Activated CD8-positive, alpha-beta T cell treated with anti-CD3 and anti-CD28 coated beads, Interleukin-2, amount 10 ng/mL, durations not matched to agents 7 days and 5 days (primary cell): ENCODE measurements at regions not wholly inside any gene's neighbourhood (a gene's known extent, or its start where the extent isn't known, plus 50 kb on each side); places are given as distances from the start of the nearest gene placed in this dataset.

ENCODE experiments used
- ATAC-seq: fragments of 150-1000 bp; cut with Tn5 transposase; one replicate; pipeline ENCODE4 v1.10.0; 2021; ENCODE audit warnings: moderate library complexity
- CTCF ChIA-PET: fragments of 350-600 bp; sonication (Branson Sonifier 250); formaldehyde crosslinking; loops from one replicate; lab custom pipeline; 2021; ENCODE audit warnings: antibody characterized with exemption; lab: Charles Lee
- POLR2A ChIA-PET: fragments of 350-600 bp; sonication (Branson Sonifier 250); formaldehyde crosslinking; loops from one replicate; lab custom pipeline; 2021; ENCODE audit warnings: antibody characterized with exemption; lab: Charles Lee
- DNase-seq: peaks from one replicate; pipeline ENCODE4 v3.0.0-alpha.2; 2020
- H3K27ac Mint-ChIP-seq: one replicate; pipeline ENCODE4 v1.8.0; 2021; ENCODE audit warnings: mild to moderate bottlenecking, mixed read lengths
- H3K27me3 Mint-ChIP-seq: one replicate; pipeline ENCODE4 v1.8.0; 2021; ENCODE audit warnings: low read depth, mixed read lengths
- H3K36me3 Mint-ChIP-seq: one replicate; pipeline ENCODE4 v1.8.0; 2021; ENCODE audit warnings: low read depth, mixed read lengths
- H3K4me1 Mint-ChIP-seq: one replicate; pipeline ENCODE4 v1.8.0; 2021; ENCODE audit warnings: low read depth, mixed read lengths
- H3K4me3 Mint-ChIP-seq: one replicate; pipeline ENCODE4 v1.8.0; 2021; ENCODE audit warnings: mild to moderate bottlenecking, mixed read lengths
- H3K9me3 Mint-ChIP-seq: one replicate; pipeline ENCODE4 v1.8.0; 2022; ENCODE audit warnings: mixed read lengths; ENCODE audit not compliant: insufficient read depth

DNA sequence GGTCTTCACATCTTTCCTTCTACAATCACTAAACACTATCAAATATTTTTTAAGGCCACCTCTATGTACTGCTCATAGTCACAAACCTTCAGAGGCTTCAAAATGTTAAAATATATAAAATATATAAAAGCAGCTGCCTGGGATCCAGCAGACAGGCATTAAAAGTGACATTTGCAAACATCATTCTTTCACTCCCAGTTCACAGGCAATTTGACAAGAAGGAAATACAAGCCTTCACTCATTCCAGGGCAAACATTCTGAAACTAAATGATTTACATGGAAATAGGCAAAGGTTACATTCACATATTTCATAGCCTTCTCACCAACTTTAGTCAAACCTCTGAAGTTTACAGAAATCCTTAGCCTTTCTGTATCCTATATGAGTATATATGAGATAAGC is 266.3 kb downstream of the TBL1XR1 start:
- ChIA-PET POLR2A (no interaction called here), CTCF (no interaction called here)
- DNase-seq (no peak), ATAC-seq (no peak)
- Mint-ChIP-seq H3K27ac (no peak overlapping the region), H3K27me3 (peaks cover 25% of the 10 kb centered on the region), H3K36me3 (no peaks in the 10 kb centered on the region), H3K4me1 (peaks cover 6% of the 10 kb centered on the region), H3K9me3 (no peaks in the 10 kb centered on the region), H3K4me3 (no peak overlapping the region)

- H3K36me3 Mint-ChIP-seq = no peaks in the 10 kb centered on the region
- peaks cover 6% of the 10 kb centered on the region for H3K4me1 Mint-ChIP-seq
- peaks cover 20% of the 10 kb centered on the region for H3K27me3 Mint-ChIP-seq
- POLR2A ChIA-PET = no interaction called here
- DNase-seq = no peak
- ATAC-seq = no peak
- no peak overlapping the region for H3K4me3 Mint-ChIP-seq
- H3K27ac Mint-ChIP-seq = no peak overlapping the region
- H3K9me3 Mint-ChIP-seq = no peaks in the 10 kb centered on the region
- CTCF ChIA-PET = interaction anchor here (1.6 to 2.2 kb wide), 2 partner anchors 10 to 56 kb away, joined by 6 read pairs; no protein-coding TSS in a partner anchor
These were observed 268.7 kb downstream of the TBL1XR1 start for GRCh38 chr3:176928582-176928931.

GRCh38 chr3:176927706-176928581 is 269.3 kb downstream of the TBL1XR1 start:
- DNase-seq (no peak), ATAC-seq (no peak)
- Mint-ChIP-seq H3K4me1 (peaks cover 6% of the 10 kb centered on the region), H3K9me3 (no peaks in the 10 kb centered on the region), H3K27ac (no peak overlapping the region), H3K4me3 (no peak overlapping the region), H3K27me3 (peaks cover 18% of the 10 kb centered on the region), H3K36me3 (no peaks in the 10 kb centered on the region)
- ChIA-PET POLR2A (no interaction called here), CTCF (interaction anchor here (1.6 to 2.2 kb wide), 2 partner anchors 10 to 55 kb away, joined by 6 read pairs; no protein-coding TSS in a partner anchor)

GRCh38 chr3:176927280-176927679 is 270.0 kb downstream of the TBL1XR1 start:
- CTCF ChIA-PET = no interaction called here

GRCh38 chr3:176926688-176927087 is 270.6 kb downstream of the TBL1XR1 start:
- ATAC-seq = no peak
- CTCF ChIA-PET = no interaction called here
- H3K9me3 Mint-ChIP-seq = no peaks in the 10 kb centered on the region
- no peaks in the 10 kb centered on the region for H3K36me3 Mint-ChIP-seq
- POLR2A ChIA-PET = no interaction called here
- H3K4me1 Mint-ChIP-seq = peaks cover 8% of the 10 kb centered on the region
- DNase-seq = no peak
- no peak overlapping the region for H3K27ac Mint-ChIP-seq
- peaks cover 16% of the 10 kb centered on the region for H3K27me3 Mint-ChIP-seq
- H3K4me3 Mint-ChIP-seq = no peak overlapping the region

More at GRCh38 chr3:176927280-176927679, 270.0 kb downstream of the TBL1XR1 start:
- POLR2A ChIA-PET = no interaction called here
- H3K27ac Mint-ChIP-seq = no peak overlapping the region
- peaks cover 6% of the 10 kb centered on the region for H3K4me1 Mint-ChIP-seq
- H3K9me3 Mint-ChIP-seq = no peaks in the 10 kb centered on the region
- DNase-seq (no peak), ATAC-seq (no peak)
- H3K36me3 Mint-ChIP-seq = no peaks in the 10 kb centered on the region
- peaks cover 18% of the 10 kb centered on the region for H3K27me3 Mint-ChIP-seq
- H3K4me3 Mint-ChIP-seq = no peak overlapping the region

GRCh38 chr3:176926034-176926433 is 271.2 kb downstream of the TBL1XR1 start:
- H3K27me3 Mint-ChIP-seq = peaks cover 16% of the 10 kb centered on the region
- ChIA-PET CTCF (no interaction called here), POLR2A (no interaction called here)
- DNase-seq (no peak), ATAC-seq (no peak)
- no peak overlapping the region for H3K4me3 Mint-ChIP-seq
- H3K36me3 Mint-ChIP-seq = no peaks in the 10 kb centered on the region
- H3K27ac Mint-ChIP-seq = no peak overlapping the region
- peaks cover 8% of the 10 kb centered on the region for H3K4me1 Mint-ChIP-seq
- no peaks in the 10 kb centered on the region for H3K9me3 Mint-ChIP-seq

- no peaks in the 10 kb centered on the region for H3K27me3 Mint-ChIP-seq
- ATAC-seq (no peak), DNase-seq (no peak)
- CTCF ChIA-PET = no interaction called here
- H3K36me3 Mint-ChIP-seq = no peaks in the 10 kb centered on the region
- H3K27ac Mint-ChIP-seq = no peak overlapping the region
- no peak overlapping the region for H3K4me3 Mint-ChIP-seq
- H3K9me3 Mint-ChIP-seq = no peaks in the 10 kb centered on the region
- POLR2A ChIA-PET = no interaction called here
- peaks cover 2% of the 10 kb centered on the region for H3K4me1 Mint-ChIP-seq
These were observed 276.5 kb downstream of the TBL1XR1 start for GRCh38 chr3:176920766-176921160.

DNA sequence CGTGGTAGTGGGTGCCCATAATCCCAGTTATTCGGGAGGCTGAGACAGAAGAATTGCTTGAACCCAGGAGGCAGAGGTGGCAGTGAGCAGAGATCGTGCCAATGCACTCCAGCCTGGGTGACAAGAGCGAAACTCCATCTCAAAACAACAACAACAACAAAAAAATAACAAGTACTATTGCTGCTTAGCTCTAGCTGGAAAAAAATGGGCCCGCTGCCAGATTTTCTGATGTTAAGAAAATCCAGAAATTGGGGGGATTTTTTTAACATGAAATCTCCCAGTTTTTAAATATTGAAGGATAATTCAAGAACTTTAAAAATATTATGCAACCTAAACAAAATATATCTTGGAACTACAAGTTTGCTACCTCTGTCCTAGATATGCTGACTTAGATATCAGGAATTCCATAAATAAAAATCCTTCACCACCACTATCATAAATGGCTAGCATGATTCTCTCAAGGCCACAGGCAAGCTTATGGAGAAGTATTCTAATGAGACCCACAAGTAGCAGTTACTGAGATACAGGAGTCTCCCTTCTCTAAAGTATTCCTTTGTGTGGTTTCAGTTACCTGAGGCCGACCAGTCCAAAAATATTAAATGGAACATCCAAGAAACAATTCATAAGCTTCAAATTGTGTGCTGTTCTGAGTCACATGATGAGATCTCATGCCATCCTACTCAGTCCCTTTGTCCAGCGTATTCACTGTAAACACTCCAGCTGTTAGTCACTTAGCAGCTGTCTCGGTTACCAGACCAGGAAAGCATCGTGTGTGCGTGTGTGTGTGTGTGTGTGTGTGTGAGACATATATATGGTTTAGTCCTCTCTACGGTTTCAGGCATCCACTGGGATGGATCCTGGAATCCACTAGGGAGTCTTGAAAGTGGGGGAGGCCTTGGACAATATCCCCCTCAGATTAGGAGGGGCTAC is 277.2 kb downstream of the TBL1XR1 start:
- H3K4me1 Mint-ChIP-seq = peaks cover 2% of the 10 kb centered on the region
- CTCF ChIA-PET = no interaction called here
- H3K27me3 Mint-ChIP-seq = no peaks in the 10 kb centered on the region
- H3K36me3 Mint-ChIP-seq = no peaks in the 10 kb centered on the region
- DNase-seq = no peak
- H3K9me3 Mint-ChIP-seq = no peaks in the 10 kb centered on the region
- POLR2A ChIA-PET = no interaction called here
- no peak for ATAC-seq
- no peak overlapping the region for H3K27ac Mint-ChIP-seq
- H3K4me3 Mint-ChIP-seq = no peak overlapping the region

DNA sequence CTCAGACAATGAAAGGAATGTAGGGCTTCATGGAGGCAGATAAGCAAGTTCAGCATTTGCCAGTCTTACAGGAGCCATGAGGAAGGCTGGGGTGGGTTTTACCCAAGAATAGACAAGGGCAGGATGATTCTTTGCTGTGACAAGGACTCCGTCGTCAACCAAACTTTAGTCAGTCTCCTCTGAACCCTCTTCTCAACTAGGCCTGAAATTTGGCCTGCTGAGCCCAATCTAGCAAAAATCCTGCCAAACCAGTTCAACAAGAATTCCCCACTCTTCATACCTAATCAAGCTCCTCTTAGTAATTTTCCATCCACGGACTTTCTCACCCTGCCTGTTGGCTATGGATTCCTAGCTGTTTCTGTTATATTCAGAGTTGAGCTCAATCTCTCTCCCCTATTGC is 280.5 kb downstream of the TBL1XR1 start:
- CTCF ChIA-PET = no interaction called here

GRCh38 chr3:176914764-176915163 is 282.5 kb downstream of the TBL1XR1 start:
- H3K4me3 Mint-ChIP-seq = no peak overlapping the region
- ChIA-PET CTCF (no interaction called here), POLR2A (no interaction called here)
- H3K4me1 Mint-ChIP-seq = no peaks in the 10 kb centered on the region
- DNase-seq (no peak), ATAC-seq (no peak)
- no peaks in the 10 kb centered on the region for H3K36me3 Mint-ChIP-seq
- no peaks in the 10 kb centered on the region for H3K27me3 Mint-ChIP-seq
- H3K9me3 Mint-ChIP-seq = no peaks in the 10 kb centered on the region
- H3K27ac Mint-ChIP-seq = no peak overlapping the region

More for the DNA sequence above, 280.5 kb downstream of the TBL1XR1 start:
- POLR2A ChIA-PET = no interaction called here
- Mint-ChIP-seq H3K36me3 (no peaks in the 10 kb centered on the region), H3K27ac (no peak overlapping the region), H3K4me1 (no peaks in the 10 kb centered on the region), H3K27me3 (no peaks in the 10 kb centered on the region), H3K4me3 (no peak overlapping the region), H3K9me3 (no peaks in the 10 kb centered on the region)
- DNase-seq (no peak), ATAC-seq (no peak)

DNA sequence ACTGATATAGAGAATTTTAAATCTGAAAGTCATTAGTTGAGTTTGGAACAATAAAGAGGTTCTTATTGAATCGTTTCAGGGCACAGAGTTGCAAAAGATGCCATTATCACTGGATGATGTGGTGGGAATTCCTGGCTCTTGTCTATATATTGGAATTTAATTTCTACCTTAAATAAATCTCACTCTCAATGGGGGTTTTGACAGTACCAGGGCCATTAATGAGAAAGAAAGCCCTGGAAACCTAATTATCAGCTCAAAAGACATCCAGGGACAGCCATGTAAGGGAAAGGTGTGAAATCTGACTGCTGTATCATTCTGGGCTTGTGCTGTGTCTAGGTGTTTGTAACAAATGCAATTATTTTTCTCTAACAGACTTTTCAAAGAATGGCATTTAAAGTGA is 285.7 kb downstream of the TBL1XR1 start:
- POLR2A ChIA-PET = no interaction called here
- CTCF ChIA-PET = no interaction called here
- Mint-ChIP-seq H3K36me3 (no peaks in the 10 kb centered on the region), H3K4me3 (no peak overlapping the region), H3K27ac (no peak overlapping the region), H3K9me3 (no peaks in the 10 kb centered on the region), H3K4me1 (no peaks in the 10 kb centered on the region), H3K27me3 (no peaks in the 10 kb centered on the region)
- DNase-seq (no peak), ATAC-seq (no peak)

DNA sequence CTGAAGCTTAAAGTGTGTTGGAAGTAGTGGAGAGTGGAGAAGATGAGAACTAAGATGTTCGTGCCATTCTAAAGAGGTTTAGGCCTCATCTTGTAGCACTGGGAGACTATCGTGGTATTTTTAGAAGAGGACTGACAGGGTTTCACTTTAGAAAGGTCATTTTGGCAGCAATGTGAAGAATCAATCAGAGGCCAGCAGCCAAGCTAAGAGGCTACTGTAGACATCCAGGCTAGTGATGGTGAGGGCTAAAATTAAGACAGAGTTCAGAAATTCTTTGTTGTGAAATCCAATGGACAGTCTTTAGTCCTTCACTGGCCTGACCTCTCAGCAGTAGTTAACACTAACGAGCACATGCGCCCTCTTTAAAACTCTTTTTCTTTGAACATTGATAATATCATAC is 288.2 kb downstream of the TBL1XR1 start:
- ChIA-PET POLR2A (no interaction called here), CTCF (no interaction called here)
- Mint-ChIP-seq H3K4me1 (no peaks in the 10 kb centered on the region), H3K4me3 (no peak overlapping the region), H3K9me3 (no peaks in the 10 kb centered on the region), H3K27ac (no peak overlapping the region), H3K27me3 (no peaks in the 10 kb centered on the region), H3K36me3 (no peaks in the 10 kb centered on the region)
- ATAC-seq (no peak), DNase-seq (no peak)
